Fibroblast of pulmonary artery (primary cell): ENCODE measurements at regions not wholly inside any gene's neighbourhood (a gene's known extent, or its start where the extent isn't known, plus 50 kb on each side); places are given as distances from the start of the nearest gene placed in this dataset.

ENCODE experiments used
- DNase-seq: peaks from one replicate; pipeline ENCODE4 v3.0.0-alpha.2; 2010; ENCODE audit warnings: low read depth
- H3K4me3 ChIP-seq: replicated peaks from 2 replicates; pipeline ENCODE4 v1.5.1; 2011; ENCODE audit warnings: low read depth, mild to moderate bottlenecking, control low read depth, low read length, moderate library complexity
- CTCF ChIP-seq: IDR thresholded peaks from 2 replicates; pipeline ENCODE4 v1.5.1; 2011; ENCODE audit warnings: mild to moderate bottlenecking, control low read depth, low read length, inconsistent platforms; ENCODE audit errors: missing control alignments

- no peak for TF ChIP-seq CTCF
- DNase-seq, result no peak
- H3K4me3 ChIP-seq, result no peak overlapping the region
These were observed 53.7 kb upstream of the NKX1-1 start for GRCh38 chr4:1459722-1460511.

- no peak for DNase-seq
- no peak for TF ChIP-seq CTCF
- no peak overlapping the region for H3K4me3 ChIP-seq
These were observed 53.0 kb upstream of the NKX1-1 start for GRCh38 chr4:1459081-1459721.

GRCh38 chr4:1458581-1458980 lies 52.3 kb upstream of the NKX1-1 start:
- no peak for TF ChIP-seq CTCF
- no peak overlapping the region for H3K4me3 ChIP-seq
- no peak for DNase-seq
